IMR-90 (cell line): ENCODE measurements at regions not wholly inside any gene's neighbourhood (a gene's known extent, or its start where the extent isn't known, plus 50 kb on each side); places are given as distances from the start of the nearest gene placed in this dataset.

Experiments used
- ATAC-seq: fragments of 200-7000 bp; cut with Tn5 transposase; 2 replicates; pipeline ENCODE4 v1.9.1; 2020; ENCODE audit warnings: low read depth, mild to moderate bottlenecking, moderate library complexity
- BruUV-seq: library from RNA; stranded (reverse); fragments of 400-500 nt; replicated peaks from 2 replicates; lab custom pipeline; 2021; lab: Mats Ljungman, UMichigan
- CTCF ChIA-PET: fragments of 300-600 bp; formaldehyde crosslinking; extraction: SDS; loops from one replicate; lab custom pipeline; 2021; ENCODE audit warnings: antibody characterized with exemption; lab: Yijun Ruan, JAX
- POLR2A ChIA-PET: fragments of 300-600 bp; sonication (Branson Sonifier 250); formaldehyde crosslinking; loops from one replicate; lab custom pipeline; 2022; ENCODE audit warnings: antibody characterized with exemption; ENCODE audit not compliant: unreplicated experiment; lab: Charles Lee
- DNase-seq: peaks from one replicate; pipeline ENCODE4 v3.0.0; 2013
- H2AFZ ChIP-seq: replicated peaks from 2 replicates; pipeline ENCODE3; 2013; ENCODE audit warnings: low read length, mild to moderate bottlenecking; ENCODE audit not compliant: poor library complexity
- H2AK5ac ChIP-seq: 2 replicates; pipeline ENCODE4 v1.6.1; 2013; ENCODE audit warnings: low read depth, low read length, inconsistent platforms
- H2AK9ac ChIP-seq: replicated peaks from 2 replicates; pipeline ENCODE3; 2013; ENCODE audit warnings: mild to moderate bottlenecking, low read depth, low read length, moderate library complexity; ENCODE audit not compliant: poor library complexity
- H2BK120ac ChIP-seq: 2 replicates; pipeline ENCODE4 v1.6.1; 2013; ENCODE audit warnings: low read depth, low read length, inconsistent platforms
- H2BK15ac ChIP-seq: 3 replicates; pipeline ENCODE4 v1.6.1; 2013; ENCODE audit warnings: low read depth, low read length, inconsistent platforms
- H2BK20ac ChIP-seq: 2 replicates; pipeline ENCODE4 v1.6.1; 2013; ENCODE audit warnings: low read depth, mild to moderate bottlenecking, inconsistent platforms, low read length, moderate library complexity
- H2BK5ac ChIP-seq: 2 replicates; pipeline ENCODE4 v1.6.1; 2013; ENCODE audit warnings: mild to moderate bottlenecking, low read depth, low read length, inconsistent platforms; ENCODE audit not compliant: poor library complexity, severe bottlenecking
- H3K14ac ChIP-seq: replicated peaks from 2 replicates; pipeline ENCODE4 v1.6.1; 2013; ENCODE audit warnings: low read depth, low read length, inconsistent platforms
- H3K18ac ChIP-seq: 2 replicates; pipeline ENCODE4 v1.6.1; 2013; ENCODE audit warnings: low read depth, low read length, control low read depth
- H3K23ac ChIP-seq: 2 replicates; pipeline ENCODE4 v1.6.1; 2013; ENCODE audit warnings: low read depth, low read length, inconsistent platforms
- H3K27ac ChIP-seq: 2 replicates; pipeline ENCODE4 v1.5.1; 2013; ENCODE audit warnings: mild to moderate bottlenecking, control low read depth, low read length; ENCODE audit not compliant: insufficient read depth
- H3K27me3 ChIP-seq: 2 replicates; pipeline ENCODE4 v1.6.1; 2013; ENCODE audit warnings: low read length; ENCODE audit not compliant: control insufficient read depth, insufficient read depth
- H3K36me3 ChIP-seq: 2 replicates; pipeline ENCODE4 v1.6.1; 2013; ENCODE audit warnings: low read length, mixed read lengths; ENCODE audit not compliant: control insufficient read depth, insufficient read depth
- H3K4ac ChIP-seq: 2 replicates; pipeline ENCODE4 v1.6.1; 2013; ENCODE audit warnings: low read depth, low read length, inconsistent platforms
- H3K4me1 ChIP-seq: 2 replicates; pipeline ENCODE4 v1.6.1; 2013; ENCODE audit warnings: low read length, mixed read lengths; ENCODE audit not compliant: control insufficient read depth, insufficient read depth
- H3K4me2 ChIP-seq: 2 replicates; pipeline ENCODE4 v1.6.1; 2013; ENCODE audit warnings: low read depth, mild to moderate bottlenecking, control low read depth, low read length, moderate library complexity
- H3K4me3 ChIP-seq: 2 replicates; pipeline ENCODE4 v1.5.1; 2013; ENCODE audit warnings: low read depth, mild to moderate bottlenecking, control low read depth, low read length, moderate library complexity; ENCODE audit not compliant: insufficient read depth
- H3K56ac ChIP-seq: 2 replicates; pipeline ENCODE4 v1.6.1; 2013; ENCODE audit warnings: low read length, inconsistent platforms; ENCODE audit not compliant: insufficient read depth; ENCODE audit errors: extremely low read depth
- H3K79me1 ChIP-seq, 2 experiments: 2 replicates each; pipeline ENCODE4 v1.6.1; 2013; ENCODE audit warnings: low read length in 2 of 2, inconsistent platforms in 1 of 2, low read depth in 1 of 2
- H3K9ac ChIP-seq: 2 replicates; pipeline ENCODE4 v1.6.1; 2013; ENCODE audit warnings: low read depth, low read length, control low read depth
- H3K9me1 ChIP-seq: 2 replicates; pipeline ENCODE4 v1.6.1; 2013; ENCODE audit warnings: low read length, inconsistent platforms; ENCODE audit not compliant: insufficient read depth
- H3K9me3 ChIP-seq: 2 replicates; pipeline ENCODE4 v1.6.1; 2013; ENCODE audit warnings: low read length; ENCODE audit not compliant: control insufficient read depth, insufficient read depth
- H4K20me1 ChIP-seq: 2 replicates; pipeline ENCODE4 v1.6.1; 2013; ENCODE audit warnings: low read length, inconsistent platforms; ENCODE audit not compliant: insufficient read depth
- H4K5ac ChIP-seq: 2 replicates; pipeline ENCODE4 v1.6.1; 2013; ENCODE audit warnings: mild to moderate bottlenecking, low read depth, low read length, control low read depth
- H4K8ac ChIP-seq, 2 experiments: 2 replicates each; pipeline ENCODE4 v1.6.1; 2013; ENCODE audit warnings: low read depth in 2 of 2, low read length in 2 of 2, control low read depth in 1 of 2, inconsistent platforms in 1 of 2
- H4K91ac ChIP-seq: 2 replicates; pipeline ENCODE4 v1.6.1; 2013; ENCODE audit warnings: low read depth, low read length, inconsistent platforms; ENCODE audit not compliant: insufficient read depth
- BHLHE40 ChIP-seq: fragments of 150-350 bp; IDR thresholded peaks from 2 replicates; pipeline ENCODE4 v1.6.1; 2016; ENCODE audit warnings: mild to moderate bottlenecking, low read depth, low read length
- CEBPB ChIP-seq: IDR thresholded peaks from 2 replicates; pipeline ENCODE4 v1.6.1; 2012; ENCODE audit warnings: low read depth, low read length, improper control_type of control experiment
- CHD1 ChIP-seq: IDR thresholded peaks from 2 replicates; pipeline ENCODE4 v1.6.1; 2012; ENCODE audit warnings: low read depth, low read length, improper control_type of control experiment
- CTCF ChIP-seq: conservative IDR thresholded peaks from 2 replicates; pipeline ENCODE4 v1.5.1; 2012; ENCODE audit warnings: mild to moderate bottlenecking, low read depth, low read length, improper control_type of control experiment
- FOS ChIP-seq: fragments of 150-350 bp; IDR thresholded peaks from 2 replicates; pipeline ENCODE4 v1.6.1; 2016; ENCODE audit warnings: low read depth, low read length
- MAFK ChIP-seq: IDR thresholded peaks from 2 replicates; pipeline ENCODE4 v1.6.1; 2012; ENCODE audit warnings: low read depth, low read length, improper control_type of control experiment
- MAZ ChIP-seq: IDR thresholded peaks from 2 replicates; pipeline ENCODE4 v1.6.1; 2012; ENCODE audit warnings: low read depth, mild to moderate bottlenecking, low read length, improper control_type of control experiment, moderate library complexity, borderline replicate concordance
- MXI1 ChIP-seq: IDR thresholded peaks from 2 replicates; pipeline ENCODE4 v1.6.1; 2012; ENCODE audit warnings: low read depth, mild to moderate bottlenecking, low read length, moderate library complexity, borderline replicate concordance
- NFE2L2 ChIP-seq: fragments of 150-350 bp; IDR thresholded peaks from 2 replicates; pipeline ENCODE4 v1.6.1; 2016; ENCODE audit warnings: low read depth, mild to moderate bottlenecking, low read length
- POLR2A ChIP-seq: IDR thresholded peaks from 2 replicates; pipeline ENCODE4 v1.6.1; 2012; ENCODE audit warnings: mild to moderate bottlenecking, low read depth, low read length
- RCOR1 ChIP-seq: IDR thresholded peaks from 2 replicates; pipeline ENCODE4 v1.6.1; 2012; ENCODE audit warnings: mild to moderate bottlenecking, low read length, improper control_type of control experiment; ENCODE audit not compliant: insufficient replicate concordance
- SMC3 ChIP-seq: fragments of 150-350 bp; IDR thresholded peaks from 2 replicates; pipeline ENCODE4 v1.6.1; 2016; ENCODE audit warnings: low read depth, mild to moderate bottlenecking, antibody characterized with exemption, low read length, moderate library complexity
- WGBS, 2 experiments: methylation state at CpG; one replicate each; pipeline versions ENCODE4 v1.1.5 to v1.1.7; 2013; ENCODE audit warnings: missing lambda C conversion rate in 2 of 2; ENCODE audit not compliant: insufficient read length in 1 of 2; ENCODE audit errors: extremely low coverage in 2 of 2; 5-methylcytosine and 5-hydroxymethylcytosine counted together
- dilution Hi-C: fragments of 300-500 bp; cut with HindIII; formaldehyde crosslinking; loops from one replicate; pipeline ENCODE4 v1.14.3; 2018; ENCODE audit warnings: low sequenced_read_pairs; ENCODE audit not compliant: unreplicated experiment
- in situ Hi-C: fragments of 300-500 bp; cut with MboI; formaldehyde crosslinking; loops from 3 replicates; pipeline ENCODE4 v1.14.3; 2019; ENCODE audit warnings: low sequenced_read_pairs, inconsistent platforms, mixed read lengths
- intact Hi-C: fragments of 100-400 bp; cut with micrococcal nuclease; formaldehyde crosslinking; loops from 2 replicates; pipeline ENCODE4 v1.10.0; 2022
- TF ChIP-seq, protein P1 (sequence below): fragments of 150-350 bp; IDR thresholded peaks from 2 replicates; pipeline ENCODE4 v1.6.1; 2017; ENCODE audit warnings: mild to moderate bottlenecking, antibody characterized with exemption, low read length, low read depth

DNA sequence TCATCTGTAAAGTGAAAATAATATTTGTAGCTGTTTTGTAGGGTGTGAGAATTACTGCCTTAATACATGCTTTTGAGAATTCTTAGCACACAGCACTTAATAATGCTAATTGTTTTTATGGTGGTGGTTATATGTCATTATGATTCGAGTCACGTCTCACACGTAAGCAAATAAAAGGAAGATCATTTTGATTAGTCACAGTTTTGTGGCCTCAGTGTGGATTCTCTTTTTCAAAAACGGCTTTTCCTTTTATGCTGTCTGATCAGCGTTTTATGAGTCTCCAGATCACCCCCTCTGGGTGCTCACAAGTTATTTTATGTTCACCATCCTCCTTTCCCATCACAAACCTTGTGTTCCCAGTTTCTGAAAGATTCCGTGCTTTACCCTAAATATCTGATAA, 255.6 kb upstream of the CNTN4 start:
- no peak overlapping the region for H3K14ac ChIP-seq
- H3K27ac ChIP-seq, result no peak overlapping the region
- H2AK5ac ChIP-seq, result no peak overlapping the region
- no peak overlapping the region for H2AFZ ChIP-seq
- no peak overlapping the region for H3K4ac ChIP-seq
- DNase-seq (no peak), ATAC-seq (no peak)
- H3K23ac ChIP-seq, result no peak overlapping the region
- H3K9me3 ChIP-seq, result 0 out of 2 replicates have a peak, but pooled peaks cover 2% of the 10 kb centered on the region
- H4K5ac ChIP-seq, result no peak overlapping the region
- no peak overlapping the region for H2BK20ac ChIP-seq
- H3K56ac ChIP-seq, result no peak overlapping the region
- in situ Hi-C loops, result no loop called here
- CTCF ChIA-PET, result no interaction called here
- WGBS, 2 experiments, result no CpG with 5 or more reads among the region's 6 CpGs
- TF ChIP-seq CHD1, result no peak
- TF ChIP-seq NFE2L2, result no peak
- TF ChIP-seq BHLHE40, result no peak
- no peak for TF ChIP-seq MAFK
- TF ChIP-seq, protein P1, sequence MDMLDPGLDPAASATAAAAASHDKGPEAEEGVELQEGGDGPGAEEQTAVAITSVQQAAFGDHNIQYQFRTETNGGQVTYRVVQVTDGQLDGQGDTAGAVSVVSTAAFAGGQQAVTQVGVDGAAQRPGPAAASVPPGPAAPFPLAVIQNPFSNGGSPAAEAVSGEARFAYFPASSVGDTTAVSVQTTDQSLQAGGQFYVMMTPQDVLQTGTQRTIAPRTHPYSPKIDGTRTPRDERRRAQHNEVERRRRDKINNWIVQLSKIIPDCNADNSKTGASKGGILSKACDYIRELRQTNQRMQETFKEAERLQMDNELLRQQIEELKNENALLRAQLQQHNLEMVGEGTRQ, result no peak
- TF ChIP-seq MAZ, result no peak
- no peak for TF ChIP-seq CEBPB
- TF ChIP-seq MXI1, result no peak
- TF ChIP-seq RCOR1, result no peak
- TF ChIP-seq SMC3, result no peak
- no peak for TF ChIP-seq FOS
- TF ChIP-seq CTCF, result no peak
- no peak for TF ChIP-seq POLR2A
- H4K20me1 ChIP-seq, result no peaks in the 10 kb centered on the region
- POLR2A ChIA-PET, result no interaction called here
- H3K4me1 ChIP-seq, result no peaks in the 10 kb centered on the region
- BruUV-seq, result no TSS peak
- no peak overlapping the region for H4K91ac ChIP-seq
- no peak overlapping the region for H3K4me3 ChIP-seq
- H3K27me3 ChIP-seq, result no peaks in the 10 kb centered on the region
- H3K4me2 ChIP-seq, result no peak overlapping the region
- no peaks in the 10 kb centered on the region for H3K36me3 ChIP-seq
- no peaks in the 10 kb centered on the region for H3K9me1 ChIP-seq
- no peak overlapping the region for H2BK15ac ChIP-seq
- H2BK5ac ChIP-seq, result no peak overlapping the region
- no peaks in the 10 kb centered on the region for H3K79me1 ChIP-seq
- dilution Hi-C loops, result no loop called here
- no peak overlapping the region for H2BK120ac ChIP-seq
- no peak overlapping the region for H3K9ac ChIP-seq
- intact Hi-C loops, result no loop called here
- H2AK9ac ChIP-seq, result no peak overlapping the region
- no peak overlapping the region for H3K18ac ChIP-seq
- no peak overlapping the region for H4K8ac ChIP-seq
